ENCODE measurements at regions not wholly inside any gene's neighbourhood (a gene's known extent, or its start where the extent isn't known, plus 50 kb on each side); places are given as distances from the start of the nearest gene placed in this dataset.

GRCh38 chr2:81901017-81901416 lies 1596.5 kb upstream of the LRRTM1 start:
- no peak for ATAC-seq
- H3K36me3 Mint-ChIP-seq, result peaks cover 0 to 5% of the 10 kb centered on the region in 2 donors
- no peak overlapping the region for H3K27ac Mint-ChIP-seq

GRCh38 chr2:81895620-81896250 lies 1591.2 kb upstream of the LRRTM1 start:
- no peak for ATAC-seq
- no peak for DNase-seq (ENCODE audit: low spot score in 2 of 2)
- Mint-ChIP-seq H3K9me3 (peaks cover 9 to 26% of the 10 kb centered on the region in 2 donors), H3K36me3 (no peaks in the 10 kb centered on the region), H3K27ac (no peak overlapping the region)

More at GRCh38 chr2:81901017-81901416, 1596.5 kb upstream of the LRRTM1 start:
- peaks cover 7 to 22% of the 10 kb centered on the region in 2 donors for H3K9me3 Mint-ChIP-seq
- no peak for DNase-seq (ENCODE audit: low spot score in 2 of 2)

- DNase-seq (ENCODE audit: low spot score in 2 of 2) (no peak), ATAC-seq (no peak)
- Mint-ChIP-seq H3K9me3 (peaks cover 9 to 30% of the 10 kb centered on the region in 2 donors), H3K27ac (no peak overlapping the region), H3K36me3 (no peaks in the 10 kb centered on the region)
Observed at GRCh38 chr2:81894451-81894990, 1590.0 kb upstream of the LRRTM1 start.

- no peak for DNase-seq (ENCODE audit: low spot score in 2 of 2)
- Mint-ChIP-seq H3K9me3 (peaks cover 7 to 18% of the 10 kb centered on the region in 2 donors), H3K27ac (no peak overlapping the region), H3K36me3 (no peaks in the 10 kb centered on the region)
- ATAC-seq, result no peak
Observed at GRCh38 chr2:81876624-81877023, 1572.1 kb upstream of the LRRTM1 start.

- DNase-seq (ENCODE audit: low spot score in 2 of 2) (no peak), ATAC-seq (no peak)
- Mint-ChIP-seq H3K27ac (no peak overlapping the region), H3K9me3 (peaks cover 7 to 10% of the 10 kb centered on the region in 2 donors), H3K36me3 (no peaks in the 10 kb centered on the region)
Observed at GRCh38 chr2:81872006-81872405, 1567.5 kb upstream of the LRRTM1 start.

GRCh38 chr2:81870119-81870518 lies 1565.6 kb upstream of the LRRTM1 start:
- DNase-seq (ENCODE audit: low spot score in 2 of 2) (no peak), ATAC-seq (no peak)
- Mint-ChIP-seq H3K27ac (no peak overlapping the region), H3K9me3 (peaks cover 7 to 10% of the 10 kb centered on the region in 2 donors), H3K36me3 (no peaks in the 10 kb centered on the region)

- no peak for DNase-seq (ENCODE audit: low spot score in 2 of 2)
- H3K9me3 Mint-ChIP-seq, result peaks cover 11 to 17% of the 10 kb centered on the region in 2 donors
- ATAC-seq, result no peak
- no peak overlapping the region for H3K27ac Mint-ChIP-seq
- peaks cover 0 to 4% of the 10 kb centered on the region in 2 donors for H3K36me3 Mint-ChIP-seq
Observed at GRCh38 chr2:81858998-81859397, 1554.4 kb upstream of the LRRTM1 start.

- no peaks in the 10 kb centered on the region for H3K36me3 Mint-ChIP-seq
- ATAC-seq (no peak), DNase-seq (ENCODE audit: low spot score in 2 of 2) (no peak)
Observed at GRCh38 chr2:81853341-81853740, 1548.8 kb upstream of the LRRTM1 start.

GRCh38 chr2:81852651-81853050 lies 1548.1 kb upstream of the LRRTM1 start:
- H3K9me3 Mint-ChIP-seq, result peaks cover 6 to 15% of the 10 kb centered on the region in 2 donors
- DNase-seq (ENCODE audit: low spot score in 2 of 2) (no peak), ATAC-seq (no peak)
- no peaks in the 10 kb centered on the region for H3K36me3 Mint-ChIP-seq
- no peak overlapping the region for H3K27ac Mint-ChIP-seq

More at GRCh38 chr2:81853341-81853740, 1548.8 kb upstream of the LRRTM1 start:
- Mint-ChIP-seq H3K27ac (no peak overlapping the region), H3K9me3 (peaks cover 3 to 13% of the 10 kb centered on the region in 2 donors)

- no peak for ATAC-seq
- Mint-ChIP-seq H3K27ac (no peak overlapping the region), H3K36me3 (peaks cover 0 to 11% of the 10 kb centered on the region in 2 donors), H3K9me3 (peaks cover 18 to 34% of the 10 kb centered on the region in 2 donors)
- DNase-seq (ENCODE audit: low spot score in 2 of 2), result no peak
Observed at GRCh38 chr2:81839780-81840179, 1535.2 kb upstream of the LRRTM1 start.

GRCh38 chr2:81835321-81836000 lies 1530.9 kb upstream of the LRRTM1 start:
- Mint-ChIP-seq H3K36me3 (no peaks in the 10 kb centered on the region), H3K27ac (no peak overlapping the region), H3K9me3 (peaks cover 17 to 27% of the 10 kb centered on the region in 2 donors)
- DNase-seq (ENCODE audit: low spot score in 2 of 2) (no peak), ATAC-seq (no peak)

GRCh38 chr2:81786811-81787210 lies 1482.3 kb upstream of the LRRTM1 start:
- no peak overlapping the region for H3K27ac Mint-ChIP-seq
- H3K9me3 Mint-ChIP-seq, result peaks cover 12 to 23% of the 10 kb centered on the region in 2 donors
- DNase-seq (ENCODE audit: low spot score in 2 of 2) (no peak), ATAC-seq (no peak)
- H3K36me3 Mint-ChIP-seq, result no peaks in the 10 kb centered on the region

GRCh38 chr2:81767187-81767912 lies 1462.8 kb upstream of the LRRTM1 start:
- ATAC-seq, result no peak
- Mint-ChIP-seq H3K36me3 (no peaks in the 10 kb centered on the region), H3K27ac (no peak overlapping the region), H3K9me3 (peaks cover 30 to 33% of the 10 kb centered on the region in 2 donors)
- DNase-seq (ENCODE audit: low spot score in 2 of 2), result no peak

GRCh38 chr2:81747481-81748070 lies 1443.0 kb upstream of the LRRTM1 start:
- Mint-ChIP-seq H3K27ac (no peak overlapping the region), H3K9me3 (peaks cover 20 to 34% of the 10 kb centered on the region in 2 donors), H3K36me3 (peaks cover 0 to 1% of the 10 kb centered on the region in 2 donors)
- no peak for DNase-seq (ENCODE audit: low spot score in 2 of 2)
- no peak for ATAC-seq

- ATAC-seq, result no peak
- Mint-ChIP-seq H3K36me3 (no peaks in the 10 kb centered on the region), H3K27ac (no peak overlapping the region), H3K9me3 (peaks cover 9 to 20% of the 10 kb centered on the region in 2 donors)
- DNase-seq (ENCODE audit: low spot score in 2 of 2), result no peak
Observed at GRCh38 chr2:81739966-81740365, 1435.4 kb upstream of the LRRTM1 start.

GRCh38 chr2:81734981-81735380 lies 1430.4 kb upstream of the LRRTM1 start:
- Mint-ChIP-seq H3K36me3 (no peaks in the 10 kb centered on the region), H3K27ac (no peak overlapping the region), H3K9me3 (peaks cover 10 to 17% of the 10 kb centered on the region in 2 donors)
- ATAC-seq (no peak), DNase-seq (ENCODE audit: low spot score in 2 of 2) (no peak)

- DNase-seq (ENCODE audit: low spot score in 2 of 2) (no peak), ATAC-seq (no peak)
- peaks cover 29 to 39% of the 10 kb centered on the region in 2 donors for H3K9me3 Mint-ChIP-seq
- no peaks in the 10 kb centered on the region for H3K36me3 Mint-ChIP-seq
- no peak overlapping the region for H3K27ac Mint-ChIP-seq
Observed at GRCh38 chr2:81714817-81715216, 1410.3 kb upstream of the LRRTM1 start.

All from activated naive CD4-positive, alpha-beta T cell treated with anti-CD3 and anti-CD28 coated beads, Interleukin-2, amount 50 U/mL, for 72 hours (primary cell).